ENCODE measurements at regions not wholly inside any gene's neighbourhood (a gene's known extent, or its start where the extent isn't known, plus 50 kb on each side); places are given as distances from the start of the nearest gene placed in this dataset.
"Not testable (repeated sequence)": the region's sequence is repeated elsewhere in the genome, so short reads cannot be mapped to it uniquely, and the experiment has no call there.

- Histone ChIP-seq H2AFZ (no peak overlapping the region), H3K79me2 (no peaks in the 10 kb centered on the region)
- TF ChIP-seq CTCF (IDR thresholded peaks at IDR 0.05), result no peak
These were observed 243.0 kb downstream of the MYCN start for GRCh38 chr2:16183345-16183744.

GRCh38 chr2:16182841-16183240 lies 242.5 kb downstream of the MYCN start:
- Histone ChIP-seq H3K4me3 (ENCODE audit: low read depth, low read length) (no peak overlapping the region), H3K36me3 (ENCODE audit: control insufficient read depth, insufficient read depth, low read length) (no peaks in the 10 kb centered on the region), H3K9me3 (ENCODE audit: control insufficient read depth, low read length) (no peaks in the 10 kb centered on the region), H2AFZ (no peak overlapping the region), H3K27ac (no peak overlapping the region), H3K79me2 (no peaks in the 10 kb centered on the region), H3K4me2 (ENCODE audit: low read length) (no peak overlapping the region), H3K9ac (no peak overlapping the region), H3K4me1 (no peaks in the 10 kb centered on the region), H3K27me3 (ENCODE audit: control insufficient read depth, insufficient read depth, low read length) (no peaks in the 10 kb centered on the region)
- TF ChIP-seq CTCF (IDR thresholded peaks at IDR 0.05), result no peak

More at GRCh38 chr2:16183345-16183744, 243.0 kb downstream of the MYCN start:
- no peak overlapping the region for H3K27ac ChIP-seq
- H3K4me3 ChIP-seq (ENCODE audit: low read depth, low read length), result no peak overlapping the region
- no peaks in the 10 kb centered on the region for H3K9me3 ChIP-seq (ENCODE audit: control insufficient read depth, low read length)
- no peaks in the 10 kb centered on the region for H3K4me1 ChIP-seq
- H3K36me3 ChIP-seq (ENCODE audit: control insufficient read depth, insufficient read depth, low read length), result no peaks in the 10 kb centered on the region
- no peak overlapping the region for H3K4me2 ChIP-seq (ENCODE audit: low read length)
- H3K27me3 ChIP-seq (ENCODE audit: control insufficient read depth, insufficient read depth, low read length), result no peaks in the 10 kb centered on the region
- H3K9ac ChIP-seq, result no peak overlapping the region

- H3K4me3 ChIP-seq (ENCODE audit: low read depth, low read length); H3K36me3 ChIP-seq (ENCODE audit: control insufficient read depth, insufficient read depth, low read length); H3K9ac ChIP-seq; H3K27me3 ChIP-seq (ENCODE audit: control insufficient read depth, insufficient read depth, low read length); H3K9me3 ChIP-seq (ENCODE audit: control insufficient read depth, low read length); H3K4me1 ChIP-seq; H3K79me2 ChIP-seq; H3K4me2 ChIP-seq (ENCODE audit: low read length); H3K27ac ChIP-seq; H2AFZ ChIP-seq: not testable (repeated sequence)
These were observed 242.0 kb downstream of the MYCN start for GRCh38 chr2:16182311-16182815.

- Histone ChIP-seq H2AFZ (no peak overlapping the region), H3K4me1 (no peaks in the 10 kb centered on the region), H3K9me3 (ENCODE audit: control insufficient read depth, low read length) (no peaks in the 10 kb centered on the region), H3K4me2 (ENCODE audit: low read length) (no peak overlapping the region), H3K36me3 (ENCODE audit: control insufficient read depth, insufficient read depth, low read length) (no peaks in the 10 kb centered on the region), H3K4me3 (ENCODE audit: low read depth, low read length) (no peak overlapping the region), H3K79me2 (no peaks in the 10 kb centered on the region), H3K27me3 (ENCODE audit: control insufficient read depth, insufficient read depth, low read length) (no peaks in the 10 kb centered on the region), H3K9ac (no peak overlapping the region), H3K27ac (no peak overlapping the region)
- no peak for TF ChIP-seq CTCF (IDR thresholded peaks at IDR 0.05)
These were observed 241.4 kb downstream of the MYCN start for GRCh38 chr2:16181741-16182090.

- Histone ChIP-seq H3K9ac (no peak overlapping the region), H3K27me3 (ENCODE audit: control insufficient read depth, insufficient read depth, low read length) (no peaks in the 10 kb centered on the region), H3K9me3 (ENCODE audit: control insufficient read depth, low read length) (no peaks in the 10 kb centered on the region), H2AFZ (no peak overlapping the region), H3K79me2 (no peaks in the 10 kb centered on the region), H3K36me3 (ENCODE audit: control insufficient read depth, insufficient read depth, low read length) (no peaks in the 10 kb centered on the region), H3K4me2 (ENCODE audit: low read length) (no peak overlapping the region), H3K27ac (no peak overlapping the region), H3K4me3 (ENCODE audit: low read depth, low read length) (no peak overlapping the region), H3K4me1 (no peaks in the 10 kb centered on the region)
- no peak for TF ChIP-seq CTCF (IDR thresholded peaks at IDR 0.05)
These were observed 240.9 kb downstream of the MYCN start for GRCh38 chr2:16181062-16181740.
